ENCODE measurements at regions not wholly inside any gene's neighbourhood (a gene's known extent, or its start where the extent isn't known, plus 50 kb on each side); places are given as distances from the start of the nearest gene placed in this dataset.

DNA sequence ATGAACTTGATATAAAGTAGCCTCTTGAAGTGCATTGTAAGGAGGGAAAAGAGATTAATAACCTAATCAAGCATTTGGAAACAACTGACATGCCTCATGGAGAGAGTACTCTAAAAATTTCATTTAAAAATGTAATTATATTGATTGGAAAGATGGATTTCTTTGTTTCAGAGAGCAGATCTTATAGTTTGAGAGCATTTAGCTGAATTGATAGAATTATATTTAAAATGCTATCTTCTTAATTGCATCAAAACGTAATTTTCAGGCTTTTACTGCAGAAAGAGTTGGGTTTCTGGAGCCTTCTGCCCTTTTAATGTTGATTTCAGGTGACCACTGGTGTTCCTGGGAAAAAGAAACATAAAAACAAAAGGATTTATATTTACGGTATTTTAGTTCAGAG, 130.6 kb downstream of the EDN3 start:
- no peak for DNase-seq (ENCODE audit: low read depth in 3 of 3)

- DNase-seq (ENCODE audit: low read depth in 3 of 3): no peak
Observed at GRCh38 chr20:59434960-59435359, 134.5 kb downstream of the EDN3 start.

- DNase-seq (ENCODE audit: low read depth in 3 of 3): no peak
Observed at GRCh38 chr20:59435518-59435917, 135.1 kb downstream of the EDN3 start.

- no peak for DNase-seq (ENCODE audit: low read depth in 3 of 3)
Observed at GRCh38 chr20:59437601-59438031, 137.2 kb downstream of the EDN3 start.

- no peak for DNase-seq (ENCODE audit: low read depth in 3 of 3)
Observed at GRCh38 chr20:59438201-59438600, 137.8 kb downstream of the EDN3 start.

- no peak for DNase-seq (ENCODE audit: low read depth in 3 of 3)
Observed at GRCh38 chr20:59439243-59439642, 138.8 kb downstream of the EDN3 start.

- no peak for DNase-seq (ENCODE audit: low read depth in 3 of 3)
Observed at GRCh38 chr20:59441306-59441705, 140.9 kb downstream of the EDN3 start.

GRCh38 chr20:59441860-59442810, 141.7 kb downstream of the EDN3 start:
- DNase-seq (ENCODE audit: low read depth in 3 of 3): no peak

DNA sequence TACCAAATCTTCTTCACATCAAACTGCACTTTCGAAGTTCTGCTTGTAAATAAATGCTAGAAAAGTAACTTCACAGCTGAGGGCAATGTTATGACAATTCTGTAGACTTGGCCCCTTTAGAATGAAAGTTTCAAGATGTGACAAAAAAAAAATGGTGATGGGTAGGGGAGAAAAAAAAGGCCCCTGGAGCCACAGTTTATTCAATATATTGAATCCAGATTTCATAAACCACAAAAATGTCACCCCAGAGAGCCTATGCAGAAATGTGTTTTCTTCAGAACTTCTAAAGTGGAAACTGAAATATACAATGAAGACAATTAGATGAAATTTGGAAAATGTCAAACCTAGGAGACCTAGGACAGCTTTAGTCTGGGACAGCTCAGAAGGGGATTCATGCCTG, 143.1 kb downstream of the EDN3 start:
- no peak for DNase-seq (ENCODE audit: low read depth in 3 of 3)

GRCh38 chr20:59446376-59446775, 146.0 kb downstream of the EDN3 start:
- DNase-seq (ENCODE audit: low read depth in 3 of 3): no peak

GRCh38 chr20:59448196-59448595, 147.8 kb downstream of the EDN3 start:
- no peak for DNase-seq (ENCODE audit: low read depth in 3 of 3)

GRCh38 chr20:59448851-59449444, 148.5 kb downstream of the EDN3 start:
- DNase-seq (ENCODE audit: low read depth in 3 of 3): no peak

DNA sequence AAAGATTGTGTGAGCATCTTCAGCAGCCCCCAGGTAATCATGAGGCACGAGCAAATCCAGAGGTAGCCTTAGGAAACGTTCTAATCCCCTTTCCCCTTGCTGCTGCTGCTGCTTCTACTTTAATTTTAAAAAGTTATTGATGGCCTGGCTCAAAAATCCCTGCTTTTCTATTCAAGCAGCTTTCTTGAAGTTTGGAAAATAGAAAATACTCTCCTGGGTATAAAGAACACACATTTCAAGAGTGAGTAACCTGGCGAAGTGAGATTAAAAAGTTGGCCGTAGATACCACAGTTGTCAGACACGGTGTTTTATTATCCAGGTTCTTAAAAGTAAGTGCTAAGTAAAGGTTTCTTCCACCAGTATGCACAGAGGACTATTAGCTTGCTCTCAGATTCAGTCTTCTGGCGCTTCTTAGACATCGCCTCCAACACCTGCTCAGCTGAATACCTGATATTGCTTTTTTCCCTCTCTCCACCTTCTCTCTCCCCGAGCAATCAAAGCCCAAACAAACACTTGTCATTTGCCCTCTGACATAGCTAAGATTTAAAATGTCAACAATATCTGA, 150.7 kb downstream of the EDN3 start:
- no peak for DNase-seq (ENCODE audit: low read depth in 3 of 3)

- DNase-seq (ENCODE audit: low read depth in 3 of 3): no peak
Observed at GRCh38 chr20:59451641-59452040, 151.2 kb downstream of the EDN3 start.

DNA sequence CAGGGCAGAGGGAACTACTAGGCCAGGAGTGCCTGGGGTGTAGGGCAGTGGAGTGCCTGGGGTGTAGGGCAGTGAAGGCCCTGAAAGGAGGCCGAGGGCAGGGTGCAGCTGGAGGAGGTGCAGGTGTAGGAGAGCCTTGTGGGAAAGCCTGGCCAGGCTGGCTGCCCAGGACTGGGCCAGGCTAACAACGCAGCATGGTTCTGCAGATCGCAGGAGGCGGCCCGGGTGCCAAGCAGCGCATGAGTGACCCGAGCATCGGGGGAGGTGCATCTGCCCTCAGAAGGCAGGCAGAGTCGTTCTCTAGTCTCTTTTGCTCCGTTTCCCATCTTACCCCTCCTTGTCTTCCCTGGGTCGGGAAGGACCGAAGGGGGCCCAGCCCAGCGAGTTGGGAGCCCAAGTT, 151.5 kb upstream of the PHACTR3 start:
- no peak for DNase-seq (ENCODE audit: low read depth in 3 of 3)

- no peak for DNase-seq (ENCODE audit: low read depth in 3 of 3)
Observed at GRCh38 chr20:59453759-59454560, 150.4 kb upstream of the PHACTR3 start.

DNA sequence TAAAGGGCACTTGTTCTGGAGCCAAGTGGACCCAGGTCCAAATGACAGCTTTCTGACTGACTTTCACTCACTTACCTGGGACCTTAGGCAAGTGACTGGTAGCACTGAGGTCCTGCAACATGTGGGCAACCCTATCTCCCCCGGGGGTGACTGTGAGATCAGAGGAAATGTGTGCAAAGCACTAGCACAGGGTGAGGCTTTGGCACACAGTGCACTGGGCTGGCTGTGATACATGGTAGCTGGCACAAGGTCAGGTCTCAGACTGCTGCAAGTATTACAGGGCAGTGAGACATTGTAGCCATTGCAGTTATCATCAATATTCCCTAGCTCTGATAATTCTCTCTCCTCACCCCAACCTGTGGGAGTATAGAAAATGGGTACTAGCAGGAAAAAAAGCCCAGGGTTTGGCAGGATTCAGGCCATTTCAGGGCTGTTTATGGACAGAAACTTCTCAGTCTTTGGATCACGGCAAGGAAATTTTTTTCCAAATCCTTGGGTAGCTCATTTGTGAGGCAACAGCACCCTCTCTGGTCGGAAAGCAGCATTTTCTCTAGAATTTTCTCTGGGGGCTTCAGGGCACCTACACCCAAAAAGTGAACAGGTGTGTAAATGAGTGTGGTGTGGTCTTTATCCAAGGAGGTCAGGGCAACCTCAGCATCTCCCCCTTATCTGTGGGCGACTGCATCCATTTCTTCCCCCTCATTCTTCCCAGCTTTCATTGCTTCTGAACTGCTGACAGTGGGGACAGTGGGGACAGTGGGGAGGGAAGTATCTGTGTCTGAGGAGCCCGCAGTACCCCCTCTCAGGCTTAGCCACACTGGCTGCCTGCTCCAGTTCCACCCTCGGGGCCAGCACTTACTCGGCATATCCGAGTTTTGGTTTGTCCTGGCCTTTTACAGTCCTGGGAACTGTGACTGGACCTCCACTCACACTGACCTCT, 148.7 kb upstream of the PHACTR3 start:
- no peak for DNase-seq (ENCODE audit: low read depth in 3 of 3)

DNA sequence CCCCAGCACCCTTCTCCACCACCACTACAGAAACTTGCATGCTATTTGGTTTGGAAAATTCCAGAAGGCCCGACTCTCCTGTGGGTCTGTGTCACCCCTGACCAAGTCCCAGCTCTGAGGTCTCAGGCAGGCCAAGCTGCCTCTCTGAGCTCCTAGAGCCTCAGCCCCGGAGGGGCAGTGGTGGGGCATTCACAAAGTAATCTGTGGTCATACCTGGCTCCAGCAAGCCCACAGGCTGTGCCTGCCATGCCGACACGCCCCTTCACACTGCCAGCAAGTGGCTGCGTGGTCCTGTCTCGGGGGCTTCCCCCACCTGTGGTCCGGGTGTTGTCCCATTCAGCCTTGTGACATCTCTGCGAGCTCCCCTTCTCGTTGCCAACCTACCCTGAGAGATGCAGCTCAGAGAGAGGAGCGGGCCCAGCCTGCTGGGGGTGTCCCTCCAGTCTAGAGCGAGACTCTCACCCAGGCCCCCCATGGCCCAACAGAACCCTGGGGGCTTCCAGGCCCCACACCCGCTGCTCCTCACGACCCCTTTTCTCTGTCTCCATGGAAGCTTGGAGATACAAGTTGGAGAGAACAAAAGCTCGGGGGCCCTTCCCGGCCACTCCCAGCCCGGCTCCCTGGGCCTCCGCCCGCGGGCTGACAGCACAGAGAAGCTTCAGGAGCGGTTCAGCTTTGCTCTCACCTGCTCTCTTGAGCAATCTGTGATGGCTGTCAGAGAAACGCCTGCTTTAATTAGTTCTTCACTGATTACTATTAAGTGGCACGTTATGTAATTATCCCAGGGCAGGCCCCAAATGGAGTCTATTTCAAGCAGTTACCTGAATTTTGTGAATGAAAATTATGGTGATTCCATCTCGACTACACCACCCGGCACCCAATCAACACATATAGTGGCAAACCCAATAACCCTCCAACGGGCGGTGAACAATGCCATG, 147.7 kb upstream of the PHACTR3 start:
- no peak for DNase-seq (ENCODE audit: low read depth in 3 of 3)

- no peak for DNase-seq (ENCODE audit: low read depth in 3 of 3)
Observed at GRCh38 chr20:59458645-59459044, 145.7 kb upstream of the PHACTR3 start.

- DNase-seq (ENCODE audit: low read depth in 3 of 3): no peak
Observed at GRCh38 chr20:59459586-59459985, 144.8 kb upstream of the PHACTR3 start.

Data from stimulated activated CD4-positive, alpha-beta T cell treated with anti-CD3 and anti-CD28 coated beads, TNF-alpha, amount 100 ng/mL, for 4 hours (primary cell).